ENCODE measurements at regions not wholly inside any gene's neighbourhood (a gene's known extent, or its start where the extent isn't known, plus 50 kb on each side); places are given as distances from the start of the nearest gene placed in this dataset.

DNA sequence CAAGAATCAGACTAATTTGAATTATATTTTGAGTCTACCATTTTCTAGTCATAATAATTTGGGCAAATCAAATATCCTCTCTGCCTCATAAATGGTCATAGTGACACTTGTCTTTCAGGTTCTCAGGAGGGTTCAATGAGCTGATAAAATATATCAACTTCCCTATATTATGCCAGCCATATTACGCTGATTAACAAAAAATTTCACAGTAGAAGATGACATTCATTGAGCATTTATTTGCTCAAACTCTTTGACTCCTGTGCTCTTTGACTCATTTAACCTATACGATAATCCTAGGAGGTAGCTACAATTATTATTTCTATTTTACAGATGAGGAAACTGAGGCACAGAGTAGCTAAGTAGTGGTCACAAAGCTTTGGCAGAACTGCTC, 60.0 kb upstream of the CCDC91 start:
- Histone ChIP-seq H3K9ac (no peak overlapping the region), H3K27ac (no peak overlapping the region), H3K27me3 (ENCODE audit: insufficient read depth, low read depth) (no peaks in the 10 kb centered on the region), H4K20me1 (ENCODE audit: insufficient read depth) (no peaks in the 10 kb centered on the region), H3K4me3 (IDR thresholded peaks at IDR 0.05; ENCODE audit: insufficient read depth, low read depth, low read length) (no peak overlapping the region), H3K36me3 (ENCODE audit: insufficient read depth) (no peaks in the 10 kb centered on the region), H2AFZ (ENCODE audit: low read depth) (no peak overlapping the region), H3K4me1 (ENCODE audit: low read depth, poor library complexity, severe bottlenecking) (no peaks in the 10 kb centered on the region), H3K79me2 (ENCODE audit: insufficient read depth, low read depth) (no peaks in the 10 kb centered on the region), H3K4me2 (no peak overlapping the region)
- TF ChIP-seq, protein P1, sequence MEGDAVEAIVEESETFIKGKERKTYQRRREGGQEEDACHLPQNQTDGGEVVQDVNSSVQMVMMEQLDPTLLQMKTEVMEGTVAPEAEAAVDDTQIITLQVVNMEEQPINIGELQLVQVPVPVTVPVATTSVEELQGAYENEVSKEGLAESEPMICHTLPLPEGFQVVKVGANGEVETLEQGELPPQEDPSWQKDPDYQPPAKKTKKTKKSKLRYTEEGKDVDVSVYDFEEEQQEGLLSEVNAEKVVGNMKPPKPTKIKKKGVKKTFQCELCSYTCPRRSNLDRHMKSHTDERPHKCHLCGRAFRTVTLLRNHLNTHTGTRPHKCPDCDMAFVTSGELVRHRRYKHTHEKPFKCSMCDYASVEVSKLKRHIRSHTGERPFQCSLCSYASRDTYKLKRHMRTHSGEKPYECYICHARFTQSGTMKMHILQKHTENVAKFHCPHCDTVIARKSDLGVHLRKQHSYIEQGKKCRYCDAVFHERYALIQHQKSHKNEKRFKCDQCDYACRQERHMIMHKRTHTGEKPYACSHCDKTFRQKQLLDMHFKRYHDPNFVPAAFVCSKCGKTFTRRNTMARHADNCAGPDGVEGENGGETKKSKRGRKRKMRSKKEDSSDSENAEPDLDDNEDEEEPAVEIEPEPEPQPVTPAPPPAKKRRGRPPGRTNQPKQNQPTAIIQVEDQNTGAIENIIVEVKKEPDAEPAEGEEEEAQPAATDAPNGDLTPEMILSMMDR (conservative IDR thresholded peaks at IDR 0.05; ENCODE audit: low read depth, low read length) = no peak

DNA sequence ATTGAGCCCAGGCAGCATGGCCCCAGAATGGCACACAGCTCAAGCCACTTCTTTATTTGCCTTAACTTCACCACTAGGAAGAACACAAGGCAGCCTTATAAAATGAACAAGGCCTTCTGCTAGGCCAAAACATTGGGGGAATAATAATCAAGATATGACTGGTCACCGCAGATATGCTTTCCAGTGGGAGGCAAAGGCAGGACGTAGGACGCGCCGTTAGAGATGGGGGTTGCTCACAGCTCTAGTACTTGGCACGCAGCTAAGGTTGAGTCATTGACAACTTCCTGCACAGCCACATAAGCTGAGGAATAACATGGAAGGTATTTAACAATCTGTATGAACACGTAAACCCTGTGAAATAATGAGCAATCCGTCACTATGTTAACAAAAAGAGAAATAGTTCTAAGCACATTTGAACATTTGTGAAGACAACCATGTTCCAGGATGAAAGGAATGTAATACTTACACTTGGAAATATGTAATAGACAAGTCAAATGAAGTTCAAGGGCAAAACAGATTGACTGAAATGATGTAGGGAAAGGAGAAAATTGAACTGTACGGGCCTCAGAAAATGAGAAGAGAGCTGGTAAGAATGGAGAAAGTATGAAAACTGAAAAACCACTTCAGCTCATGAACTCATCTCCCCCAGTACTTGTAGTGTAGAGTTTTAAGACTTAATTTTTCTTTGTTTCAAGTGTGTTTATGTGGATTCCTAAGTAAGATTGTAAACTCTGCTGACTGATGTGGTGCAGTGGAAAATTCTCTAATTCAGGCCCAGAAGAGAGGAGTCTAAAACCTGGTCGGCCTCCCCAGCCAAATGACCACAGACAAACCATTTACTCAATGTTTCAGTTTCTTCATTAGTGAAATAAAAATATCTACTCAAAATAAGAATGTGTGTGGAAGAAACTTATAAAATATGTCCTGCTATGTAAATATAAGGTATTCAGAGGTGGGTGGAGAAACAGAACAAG, 59.3 kb upstream of the CCDC91 start:
- Histone ChIP-seq H3K27me3 (ENCODE audit: insufficient read depth, low read depth) (no peaks in the 10 kb centered on the region), H4K20me1 (ENCODE audit: insufficient read depth) (no peaks in the 10 kb centered on the region), H3K79me2 (ENCODE audit: insufficient read depth, low read depth) (no peaks in the 10 kb centered on the region), H3K27ac (no peak overlapping the region), H3K4me3 (IDR thresholded peaks at IDR 0.05; ENCODE audit: insufficient read depth, low read depth, low read length) (no peak overlapping the region), H3K9ac (no peak overlapping the region), H2AFZ (ENCODE audit: low read depth) (no peak overlapping the region), H3K4me1 (ENCODE audit: low read depth, poor library complexity, severe bottlenecking) (no peaks in the 10 kb centered on the region), H3K4me2 (no peak overlapping the region), H3K36me3 (ENCODE audit: insufficient read depth) (no peaks in the 10 kb centered on the region)
- TF ChIP-seq, protein P1 (conservative IDR thresholded peaks at IDR 0.05; ENCODE audit: low read depth, low read length) = no peak

DNA sequence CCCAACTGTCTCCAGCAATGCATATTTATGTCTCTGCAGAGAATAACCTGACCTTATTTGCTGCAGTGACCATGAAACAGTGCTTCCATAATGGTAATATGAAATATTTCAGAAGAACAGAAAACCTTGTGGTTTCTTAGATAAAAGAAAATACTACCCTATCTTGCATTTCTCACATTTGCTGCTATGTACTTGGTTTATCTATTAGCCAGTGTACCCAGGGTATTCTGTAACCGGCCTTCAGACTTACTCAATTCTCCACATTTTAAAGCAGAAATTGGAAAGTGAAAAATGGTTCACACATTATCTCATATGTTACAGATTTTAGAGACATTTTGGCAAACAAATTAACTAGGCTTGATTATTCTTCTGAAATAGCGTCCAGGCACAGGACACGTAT, 57.9 kb upstream of the CCDC91 start:
- H3K9ac ChIP-seq = no peak overlapping the region
- H3K27me3 ChIP-seq (ENCODE audit: insufficient read depth, low read depth) = no peaks in the 10 kb centered on the region
- H3K79me2 ChIP-seq (ENCODE audit: insufficient read depth, low read depth) = no peaks in the 10 kb centered on the region
- no peaks in the 10 kb centered on the region for H3K36me3 ChIP-seq (ENCODE audit: insufficient read depth)
- H3K27ac ChIP-seq = no peak overlapping the region
- H3K4me3 ChIP-seq (IDR thresholded peaks at IDR 0.05; ENCODE audit: insufficient read depth, low read depth, low read length) = no peak overlapping the region
- H3K4me2 ChIP-seq = no peak overlapping the region
- H2AFZ ChIP-seq (ENCODE audit: low read depth) = no peak overlapping the region
- H3K4me1 ChIP-seq (ENCODE audit: low read depth, poor library complexity, severe bottlenecking) = no peaks in the 10 kb centered on the region
- no peaks in the 10 kb centered on the region for H4K20me1 ChIP-seq (ENCODE audit: insufficient read depth)
- TF ChIP-seq, protein P1 (conservative IDR thresholded peaks at IDR 0.05; ENCODE audit: low read depth, low read length) = no peak

DNA sequence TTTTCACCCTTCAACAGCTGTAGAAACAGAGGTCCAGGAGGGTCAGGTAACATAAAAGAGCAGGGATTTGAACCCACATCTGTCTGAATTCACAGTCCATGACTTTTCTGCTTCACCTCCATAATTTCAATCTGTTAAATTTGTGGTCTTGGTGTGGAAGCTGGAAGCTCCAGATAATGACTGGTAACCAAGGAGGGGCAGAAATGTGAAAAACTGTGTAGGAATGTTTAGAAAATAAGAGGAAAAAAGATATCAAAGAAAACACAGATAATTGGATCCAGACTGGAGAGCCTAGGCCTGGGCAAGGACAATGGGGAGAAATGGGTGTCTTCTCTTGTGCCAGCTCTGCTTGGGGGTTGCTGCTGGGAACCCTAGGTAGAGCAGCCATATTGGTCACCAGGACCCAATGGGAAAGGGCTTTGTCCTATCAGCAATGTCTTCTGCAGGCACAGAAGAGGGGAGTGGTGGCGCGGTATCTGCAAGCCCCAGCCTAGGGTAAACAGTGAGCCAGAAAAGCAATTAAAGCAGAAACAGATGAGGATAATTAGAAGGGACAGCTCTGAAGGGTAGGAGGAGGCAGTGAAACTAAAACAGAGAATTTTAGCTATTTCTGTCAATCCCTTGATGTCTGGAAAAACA, 54.3 kb upstream of the CCDC91 start:
- Histone ChIP-seq H3K9ac (no peak overlapping the region), H3K4me3 (IDR thresholded peaks at IDR 0.05; ENCODE audit: insufficient read depth, low read depth, low read length) (no peak overlapping the region), H3K27ac (no peak overlapping the region), H3K27me3 (ENCODE audit: insufficient read depth, low read depth) (no peaks in the 10 kb centered on the region), H4K20me1 (ENCODE audit: insufficient read depth) (no peaks in the 10 kb centered on the region), H3K36me3 (ENCODE audit: insufficient read depth) (no peaks in the 10 kb centered on the region), H2AFZ (ENCODE audit: low read depth) (no peak overlapping the region), H3K79me2 (ENCODE audit: insufficient read depth, low read depth) (no peaks in the 10 kb centered on the region), H3K4me1 (ENCODE audit: low read depth, poor library complexity, severe bottlenecking) (no peaks in the 10 kb centered on the region), H3K4me2 (no peak overlapping the region)
- TF ChIP-seq, protein P1 (conservative IDR thresholded peaks at IDR 0.05; ENCODE audit: low read depth, low read length) = no peak
